SU-DHL-6 (cell line): ENCODE measurements at regions not wholly inside any gene's neighbourhood (a gene's known extent, or its start where the extent isn't known, plus 50 kb on each side); places are given as distances from the start of the nearest gene placed in this dataset.
"Not testable (repeated sequence)": the region's sequence is repeated elsewhere in the genome, so short reads cannot be mapped to it uniquely, and the experiment has no call there.

Experiments
- H2AFZ ChIP-seq: fragments of 200-600 bp; sonication (generic); 2 replicates; pipeline ENCODE4 v1.6.1; 2014; ENCODE audit warnings: low read depth, mild to moderate bottlenecking, moderate library complexity, mixed read lengths, antibody characterized with exemption, low read length; ENCODE audit not compliant: severe bottlenecking
- H3F3A ChIP-seq: fragments of 200-600 bp; shearing (Covaris generic); 2 replicates; pipeline ENCODE4 v1.6.0; 2016; ENCODE audit warnings: antibody characterized with exemption, mild to moderate bottlenecking; ENCODE audit not compliant: insufficient read depth
- H3K27ac ChIP-seq: fragments of 200-600 bp; sonication (generic); 2 replicates; pipeline ENCODE4 v1.5.1; 2016; ENCODE audit warnings: low read depth, mild to moderate bottlenecking, low read length, moderate library complexity, mixed read lengths
- H3K27me3 ChIP-seq: fragments of 200-600 bp; sonication (generic), shearing (Covaris generic); 2 replicates; pipeline ENCODE4 v1.6.0; 2014; ENCODE audit warnings: mild to moderate bottlenecking, low read length
- H3K36me3 ChIP-seq: fragments of 200-600 bp; sonication (generic); 2 replicates; pipeline ENCODE4 v1.6.1; 2014; ENCODE audit warnings: mild to moderate bottlenecking, low read length, mixed read lengths
- H3K4me2 ChIP-seq: fragments of 300-600, 200-600 bp; shearing (Covaris generic), sonication (generic); 2 replicates; pipeline ENCODE4 v1.6.0; 2014; ENCODE audit warnings: low read length, low read depth, mild to moderate bottlenecking; ENCODE audit not compliant: poor library complexity, severe bottlenecking
- H3K4me3 ChIP-seq: fragments of 200-600 bp; sonication (generic); 2 replicates; pipeline ENCODE4 v1.5.1; 2014; ENCODE audit warnings: antibody characterized with exemption, low read length, mild to moderate bottlenecking, mixed read lengths; ENCODE audit not compliant: insufficient read depth, poor library complexity, severe bottlenecking
- H3K79me2 ChIP-seq: fragments of 200-600 bp; sonication (generic); 2 replicates; pipeline ENCODE4 v1.6.1; 2014; ENCODE audit warnings: mild to moderate bottlenecking, low read length, moderate library complexity; ENCODE audit not compliant: insufficient read depth
- H3K9ac ChIP-seq: fragments of 200-600 bp; sonication (generic); 2 replicates; pipeline ENCODE4 v1.7.0; 2014; ENCODE audit warnings: mild to moderate bottlenecking, low read length
- H3K9me2 ChIP-seq: fragments of 200-600 bp; sonication (generic); replicated peaks from 2 replicates; pipeline ENCODE4 v1.6.1; 2014; ENCODE audit warnings: low read length; ENCODE audit not compliant: insufficient read depth
- H3K9me3 ChIP-seq: fragments of 200-600 bp; sonication (generic); 2 replicates; pipeline ENCODE4 v1.6.1; 2014; ENCODE audit warnings: low read length, mixed read lengths; ENCODE audit not compliant: insufficient read depth
- H4K20me1 ChIP-seq: fragments of 200-600 bp; sonication (generic); 2 replicates; pipeline ENCODE4 v1.6.1; 2014; ENCODE audit warnings: low read depth, mild to moderate bottlenecking, antibody characterized with exemption, low read length, moderate library complexity, mixed read lengths
- CTCF ChIP-seq: fragments of 200-600 bp; sonication (generic); IDR thresholded peaks from one replicate; pipeline ENCODE4 v1.5.1; 2017; ENCODE audit warnings: antibody characterized with exemption, mild to moderate bottlenecking, low read length, moderate library complexity; ENCODE audit not compliant: insufficient read depth, poor library complexity, severe bottlenecking
- EZH2phosphoT487 ChIP-seq: fragments of 200-600 bp; sonication (generic), shearing (Covaris generic); conservative IDR thresholded peaks from 2 replicates; pipeline ENCODE4 v1.6.1; 2018; ENCODE audit warnings: mild to moderate bottlenecking, antibody characterized with exemption, low read length, moderate library complexity, mixed read lengths

GRCh38 chr4:117916728-117917127 is 117.6 kb upstream of the NDST3 start:
- Histone ChIP-seq H3K9ac (no peak overlapping the region), H3K79me2 (no peaks in the 10 kb centered on the region)

GRCh38 chr4:117922311-117922710 is 112.0 kb upstream of the NDST3 start:
- H3K9me2 ChIP-seq, H3F3A ChIP-seq, H3K4me2 ChIP-seq, H3K27ac ChIP-seq, H3K9ac ChIP-seq, H3K27me3 ChIP-seq, H3K4me3 ChIP-seq, H3K79me2 ChIP-seq, H2AFZ ChIP-seq, H4K20me1 ChIP-seq, H3K36me3 ChIP-seq, H3K9me3 ChIP-seq: not testable (repeated sequence)

More at GRCh38 chr4:117916728-117917127, 117.6 kb upstream of the NDST3 start:
- no peaks in the 10 kb centered on the region for H3K9me2 ChIP-seq
- no peaks in the 10 kb centered on the region for H3K9me3 ChIP-seq
- no peaks in the 10 kb centered on the region for H3K27me3 ChIP-seq
- H3K36me3 ChIP-seq, result no peaks in the 10 kb centered on the region
- no peak overlapping the region for H3K27ac ChIP-seq
- H4K20me1 ChIP-seq, result no peaks in the 10 kb centered on the region
- H2AFZ ChIP-seq, result no peak overlapping the region
- no peaks in the 10 kb centered on the region for H3F3A ChIP-seq
- no peak overlapping the region for H3K4me3 ChIP-seq
- TF ChIP-seq EZH2phosphoT487 (no peak), CTCF (no peak)
- H3K4me2 ChIP-seq, result no peak overlapping the region

GRCh38 chr4:117927823-117928222 is 106.5 kb upstream of the NDST3 start:
- not testable (repeated sequence) for H3K9me2 ChIP-seq, H3K9ac ChIP-seq, H3K4me2 ChIP-seq, H3K27ac ChIP-seq, H2AFZ ChIP-seq, H3K4me3 ChIP-seq, H3F3A ChIP-seq, H3K9me3 ChIP-seq, H3K27me3 ChIP-seq, H4K20me1 ChIP-seq, H3K79me2 ChIP-seq, H3K36me3 ChIP-seq

GRCh38 chr4:117941611-117942010 is 92.7 kb upstream of the NDST3 start:
- Histone ChIP-seq H3K27ac (no peak overlapping the region), H3F3A (no peaks in the 10 kb centered on the region), H3K36me3 (no peaks in the 10 kb centered on the region), H3K9me3 (no peaks in the 10 kb centered on the region), H3K79me2 (no peaks in the 10 kb centered on the region), H3K9ac (no peak overlapping the region), H3K9me2 (no peaks in the 10 kb centered on the region), H3K4me2 (no peak overlapping the region), H3K4me3 (no peak overlapping the region), H2AFZ (no peak overlapping the region), H3K27me3 (no peaks in the 10 kb centered on the region), H4K20me1 (no peaks in the 10 kb centered on the region)
- TF ChIP-seq CTCF (no peak), EZH2phosphoT487 (no peak)
